Activated naive CD8-positive, alpha-beta T cell treated with anti-CD3 and anti-CD28 coated beads, Interleukin-2, amount 10 ng/mL, durations not matched to agents 7 days and 5 days (primary cell): ENCODE measurements at regions not wholly inside any gene's neighbourhood (a gene's known extent, or its start where the extent isn't known, plus 50 kb on each side); places are given as distances from the start of the nearest gene placed in this dataset.

Source experiments
- ATAC-seq: fragments of 150-1000 bp; cut with Tn5 transposase; one replicate; pipeline ENCODE4 v1.10.0; 2021; ENCODE audit warnings: low read depth, moderate library complexity
- POLR2A ChIA-PET: fragments of 350-600 bp; sonication (Branson Sonifier 250); formaldehyde crosslinking; loops from one replicate; lab custom pipeline; 2021; ENCODE audit warnings: antibody characterized with exemption; lab: Charles Lee
- DNase-seq: peaks from one replicate; pipeline ENCODE4 v3.0.0; 2021
- H3K27ac Mint-ChIP-seq: one replicate; pipeline ENCODE4 v1.8.0; 2022; ENCODE audit warnings: mild to moderate bottlenecking, mixed read lengths
- H3K27me3 Mint-ChIP-seq: one replicate; pipeline ENCODE4 v1.8.0; 2022; ENCODE audit warnings: mild to moderate bottlenecking, moderate library complexity, mixed read lengths
- H3K36me3 Mint-ChIP-seq: one replicate; pipeline ENCODE4 v1.8.0; 2021; ENCODE audit warnings: mild to moderate bottlenecking, mixed read lengths
- H3K4me1 Mint-ChIP-seq: one replicate; pipeline ENCODE4 v1.8.0; 2021; ENCODE audit warnings: mixed read lengths
- H3K4me3 Mint-ChIP-seq: one replicate; pipeline ENCODE4 v1.8.0; 2022; ENCODE audit warnings: mild to moderate bottlenecking, moderate library complexity, mixed read lengths
- H3K9me3 Mint-ChIP-seq: one replicate; pipeline ENCODE4 v1.8.0; 2021; ENCODE audit warnings: mixed read lengths

DNA sequence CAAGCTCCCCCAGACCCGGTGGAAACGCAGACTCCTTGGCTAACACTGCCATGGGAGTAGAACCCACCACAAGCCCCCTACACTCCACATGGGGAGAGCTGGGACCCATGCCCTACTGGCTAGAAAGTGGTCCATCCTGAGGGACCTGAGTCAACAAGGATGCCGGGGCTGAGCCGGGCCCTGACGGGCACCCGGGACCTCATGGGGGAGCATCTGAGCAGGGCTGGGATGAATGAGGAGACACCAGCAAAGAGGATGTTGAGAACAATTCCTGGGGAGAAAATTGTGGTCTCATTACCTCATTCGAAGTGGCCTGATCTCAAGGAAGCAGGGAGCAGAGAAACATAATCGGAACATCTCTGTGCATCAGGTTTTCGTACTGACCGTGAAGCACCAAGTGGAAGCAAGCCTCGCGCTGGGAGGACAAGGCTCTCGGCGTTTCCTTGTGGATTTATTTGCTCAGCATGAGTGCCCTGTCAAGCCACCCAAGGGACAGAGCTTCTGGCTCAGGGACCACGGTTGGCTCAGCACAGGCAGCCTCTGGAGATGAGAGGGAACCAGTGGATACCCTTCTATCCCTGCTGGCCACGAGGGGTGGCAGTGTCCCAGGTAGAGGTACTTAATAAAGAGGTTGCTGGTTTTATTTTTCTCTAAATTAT lies 132.2 kb upstream of the FAM20C start:
- Mint-ChIP-seq H3K9me3 (no peaks in the 10 kb centered on the region), H3K36me3 (no peaks in the 10 kb centered on the region), H3K4me1 (no peaks in the 10 kb centered on the region), H3K27me3 (no peaks in the 10 kb centered on the region), H3K27ac (no peak overlapping the region), H3K4me3 (no peak overlapping the region)
- DNase-seq (no peak), ATAC-seq (no peak)
- POLR2A ChIA-PET, result no interaction called here

DNA sequence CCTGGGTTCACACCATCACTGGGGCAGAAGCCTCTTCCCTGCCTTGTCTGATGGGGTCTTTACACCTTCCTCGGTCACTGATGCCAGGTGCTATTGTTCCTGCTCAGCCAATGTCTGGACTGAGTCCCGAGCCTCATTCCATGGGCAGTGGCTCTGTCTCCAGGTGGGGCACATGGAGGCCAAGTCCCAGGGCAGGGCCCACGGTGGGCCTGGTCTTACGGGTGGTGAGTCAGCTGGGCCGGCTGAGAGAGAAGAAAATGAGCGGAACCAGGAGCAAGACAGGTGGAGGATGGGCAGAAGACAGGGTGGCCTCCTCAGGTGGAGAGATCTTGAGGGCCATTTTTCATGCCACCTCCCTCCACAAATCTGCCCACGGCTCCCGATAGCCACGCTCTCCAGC lies 131.7 kb upstream of the FAM20C start:
- no peaks in the 10 kb centered on the region for H3K36me3 Mint-ChIP-seq
- H3K27ac Mint-ChIP-seq, result no peak overlapping the region
- H3K27me3 Mint-ChIP-seq, result no peaks in the 10 kb centered on the region
- no peak overlapping the region for H3K4me3 Mint-ChIP-seq
- no peaks in the 10 kb centered on the region for H3K4me1 Mint-ChIP-seq
- POLR2A ChIA-PET, result no interaction called here
- H3K9me3 Mint-ChIP-seq, result no peaks in the 10 kb centered on the region
- ATAC-seq (no peak), DNase-seq (no peak)

DNA sequence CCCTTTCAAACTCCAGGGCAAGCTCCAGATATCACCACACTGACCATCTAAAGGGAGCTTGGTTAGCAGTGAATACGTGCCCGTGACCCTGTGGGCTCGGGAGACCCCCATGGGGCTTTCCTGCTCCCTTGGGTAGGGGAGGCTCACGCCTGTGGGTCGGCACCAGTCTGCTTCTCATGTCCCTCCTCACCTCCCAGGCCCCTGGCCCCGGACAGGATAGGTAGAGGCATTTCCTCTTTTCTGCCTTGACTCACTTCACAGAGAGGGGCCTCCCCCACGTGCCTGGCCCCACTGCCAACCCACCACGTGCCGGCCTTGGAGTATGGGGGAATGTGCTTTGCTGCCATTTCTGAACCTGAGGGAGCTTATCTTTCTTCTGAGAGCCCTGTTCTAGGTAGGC lies 131.3 kb upstream of the FAM20C start:
- POLR2A ChIA-PET, result no interaction called here
- ATAC-seq, result no peak
- Mint-ChIP-seq H3K9me3 (no peaks in the 10 kb centered on the region), H3K4me1 (no peaks in the 10 kb centered on the region), H3K27ac (no peak overlapping the region), H3K36me3 (no peaks in the 10 kb centered on the region), H3K4me3 (no peak overlapping the region), H3K27me3 (no peaks in the 10 kb centered on the region)
- no peak for DNase-seq

DNA sequence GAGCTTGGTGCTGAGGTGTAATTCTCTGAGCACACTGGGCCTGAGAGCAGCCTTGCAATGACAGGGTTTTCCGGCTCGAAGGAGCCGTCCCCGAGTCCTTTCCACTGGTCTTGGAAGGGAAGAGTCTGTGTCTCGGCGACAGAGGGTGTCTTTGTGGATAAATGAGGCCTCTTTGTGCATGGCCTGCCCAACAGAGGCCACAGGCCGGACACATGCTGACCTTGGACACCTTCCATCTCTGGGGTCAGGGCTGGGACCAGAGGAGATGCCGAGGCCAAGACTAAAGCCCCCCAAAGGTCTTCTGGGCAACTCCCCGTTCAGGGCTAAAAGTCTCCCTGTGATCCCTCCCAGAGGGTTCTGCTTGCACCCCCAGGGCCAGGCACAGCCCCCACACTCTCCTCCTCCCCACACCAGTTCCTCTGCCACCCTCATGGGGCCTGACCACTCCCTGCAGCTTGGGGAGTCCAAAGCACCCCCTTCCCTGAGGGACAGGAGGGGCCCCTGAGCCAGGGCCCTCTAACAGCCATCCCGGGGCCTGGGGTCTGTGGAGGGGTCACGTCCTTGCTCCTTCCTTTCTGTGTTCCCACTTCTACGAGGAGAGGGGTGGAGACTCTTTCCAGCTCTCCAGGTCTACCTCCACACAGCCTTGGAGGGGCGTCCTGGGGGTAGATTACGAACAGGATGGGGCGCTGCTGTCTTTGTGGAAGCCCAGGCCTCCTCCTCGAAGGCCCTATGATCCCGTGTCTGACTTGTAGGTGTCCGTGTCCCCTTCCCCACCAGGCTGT lies 130.6 kb upstream of the FAM20C start:
- Mint-ChIP-seq H3K27ac (no peak overlapping the region), H3K36me3 (no peaks in the 10 kb centered on the region), H3K4me1 (no peaks in the 10 kb centered on the region), H3K9me3 (no peaks in the 10 kb centered on the region), H3K27me3 (no peaks in the 10 kb centered on the region), H3K4me3 (no peak overlapping the region)
- DNase-seq (no peak), ATAC-seq (no peak)
- POLR2A ChIA-PET, result no interaction called here

GRCh38 chr7:62361-63116 lies 129.8 kb upstream of the FAM20C start:
- no peaks in the 10 kb centered on the region for H3K36me3 Mint-ChIP-seq
- H3K27me3 Mint-ChIP-seq, result no peaks in the 10 kb centered on the region
- no peaks in the 10 kb centered on the region for H3K4me1 Mint-ChIP-seq
- ATAC-seq (no peak), DNase-seq (no peak)
- POLR2A ChIA-PET, result no interaction called here
- H3K4me3 Mint-ChIP-seq, result no peak overlapping the region
- no peaks in the 10 kb centered on the region for H3K9me3 Mint-ChIP-seq
- no peak overlapping the region for H3K27ac Mint-ChIP-seq

- POLR2A ChIA-PET, result no interaction called here
- ATAC-seq (no peak), DNase-seq (no peak)
- Mint-ChIP-seq H3K4me3 (no peak overlapping the region), H3K4me1 (no peaks in the 10 kb centered on the region), H3K36me3 (no peaks in the 10 kb centered on the region), H3K27me3 (no peaks in the 10 kb centered on the region), H3K27ac (no peak overlapping the region), H3K9me3 (no peaks in the 10 kb centered on the region)
Measured at GRCh38 chr7:63117-63480, 129.3 kb upstream of the FAM20C start.

- no peaks in the 10 kb centered on the region for H3K4me1 Mint-ChIP-seq
- no peak for DNase-seq
- ATAC-seq, result no peak
- H3K4me3 Mint-ChIP-seq, result no peak overlapping the region
- H3K9me3 Mint-ChIP-seq, result no peaks in the 10 kb centered on the region
- H3K27ac Mint-ChIP-seq, result no peak overlapping the region
- H3K27me3 Mint-ChIP-seq, result no peaks in the 10 kb centered on the region
- no peaks in the 10 kb centered on the region for H3K36me3 Mint-ChIP-seq
- POLR2A ChIA-PET, result no interaction called here
Measured at GRCh38 chr7:63521-64021, 128.8 kb upstream of the FAM20C start.

GRCh38 chr7:64098-64915 lies 128.1 kb upstream of the FAM20C start:
- H3K4me3 Mint-ChIP-seq, result no peak overlapping the region
- POLR2A ChIA-PET, result no interaction called here
- no peaks in the 10 kb centered on the region for H3K9me3 Mint-ChIP-seq
- H3K36me3 Mint-ChIP-seq, result no peaks in the 10 kb centered on the region
- H3K4me1 Mint-ChIP-seq, result no peaks in the 10 kb centered on the region
- no peaks in the 10 kb centered on the region for H3K27me3 Mint-ChIP-seq
- ATAC-seq (no peak), DNase-seq (no peak)
- no peak overlapping the region for H3K27ac Mint-ChIP-seq

DNA sequence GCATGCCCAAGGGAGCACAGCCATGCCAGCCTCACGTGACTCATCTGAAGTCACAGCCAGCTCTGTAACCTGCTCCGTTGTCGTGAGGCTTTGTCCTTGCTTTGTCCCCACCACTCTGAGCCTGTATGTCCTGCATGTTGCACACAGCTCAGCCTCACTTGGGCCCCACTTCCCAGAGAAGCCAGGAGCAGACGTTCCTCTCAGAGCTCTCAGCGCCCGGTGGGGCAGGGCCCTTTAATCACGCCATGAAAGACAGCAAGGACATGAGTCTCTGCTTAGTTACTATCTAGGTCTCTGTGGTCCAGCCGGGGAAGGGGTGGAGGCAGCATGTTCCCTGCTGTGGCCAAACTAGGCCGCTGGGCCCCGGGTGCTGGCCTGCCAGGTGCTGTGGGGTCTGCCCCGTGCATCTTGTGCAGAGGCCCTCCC lies 127.4 kb upstream of the FAM20C start:
- H3K27me3 Mint-ChIP-seq, result no peaks in the 10 kb centered on the region
- POLR2A ChIA-PET, result no interaction called here
- no peak for ATAC-seq
- H3K4me3 Mint-ChIP-seq, result no peak overlapping the region
- DNase-seq, result no peak
- no peaks in the 10 kb centered on the region for H3K4me1 Mint-ChIP-seq
- H3K9me3 Mint-ChIP-seq, result no peaks in the 10 kb centered on the region
- H3K36me3 Mint-ChIP-seq, result no peaks in the 10 kb centered on the region
- no peak overlapping the region for H3K27ac Mint-ChIP-seq

DNA sequence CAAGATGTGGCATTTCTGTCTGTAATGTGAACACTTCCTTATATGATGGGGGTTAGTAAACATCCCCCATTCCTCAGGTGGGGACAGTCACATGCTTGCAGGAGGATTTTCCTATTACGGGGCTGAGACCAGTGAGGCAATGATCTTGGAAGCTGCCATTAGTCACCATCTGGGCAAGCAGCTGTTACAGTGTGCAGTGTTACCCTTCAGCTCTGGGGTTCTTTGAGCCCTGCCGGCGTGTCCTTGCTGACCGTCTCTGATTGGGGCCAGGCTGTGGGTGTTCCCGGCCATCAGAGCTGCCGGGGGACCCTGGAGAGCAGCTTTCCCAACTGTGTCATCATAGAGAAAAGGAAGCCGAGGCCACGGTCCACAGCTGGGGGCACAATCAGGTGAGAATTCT lies 126.8 kb upstream of the FAM20C start:
- Mint-ChIP-seq H3K9me3 (no peaks in the 10 kb centered on the region), H3K27me3 (no peaks in the 10 kb centered on the region), H3K27ac (no peak overlapping the region), H3K36me3 (no peaks in the 10 kb centered on the region), H3K4me3 (no peak overlapping the region), H3K4me1 (no peaks in the 10 kb centered on the region)
- no peak for ATAC-seq
- POLR2A ChIA-PET, result no interaction called here
- DNase-seq, result no peak

DNA sequence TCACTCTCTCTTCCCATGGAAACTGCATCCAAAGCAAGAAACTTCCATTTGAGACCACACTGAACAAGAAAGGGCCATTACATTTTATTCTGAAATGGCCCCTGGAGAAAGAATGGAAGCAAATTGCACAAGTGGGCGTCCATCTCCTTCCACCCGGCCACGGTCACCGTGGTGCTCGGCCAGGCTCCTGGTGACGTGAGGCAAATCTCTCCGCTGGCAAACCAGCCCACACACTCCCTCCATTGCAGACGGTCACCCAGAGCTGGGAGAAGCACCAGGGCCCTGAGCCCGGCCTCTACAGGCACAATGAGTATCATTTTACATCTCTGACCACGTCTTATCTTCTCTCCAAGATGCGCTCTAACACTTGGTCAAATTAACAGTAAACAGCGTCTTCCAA lies 126.1 kb upstream of the FAM20C start:
- Mint-ChIP-seq H3K36me3 (no peaks in the 10 kb centered on the region), H3K27me3 (no peaks in the 10 kb centered on the region), H3K4me3 (no peak overlapping the region), H3K4me1 (no peaks in the 10 kb centered on the region), H3K27ac (no peak overlapping the region), H3K9me3 (no peaks in the 10 kb centered on the region)
- POLR2A ChIA-PET, result no interaction called here
- ATAC-seq (no peak), DNase-seq (no peak)

DNA sequence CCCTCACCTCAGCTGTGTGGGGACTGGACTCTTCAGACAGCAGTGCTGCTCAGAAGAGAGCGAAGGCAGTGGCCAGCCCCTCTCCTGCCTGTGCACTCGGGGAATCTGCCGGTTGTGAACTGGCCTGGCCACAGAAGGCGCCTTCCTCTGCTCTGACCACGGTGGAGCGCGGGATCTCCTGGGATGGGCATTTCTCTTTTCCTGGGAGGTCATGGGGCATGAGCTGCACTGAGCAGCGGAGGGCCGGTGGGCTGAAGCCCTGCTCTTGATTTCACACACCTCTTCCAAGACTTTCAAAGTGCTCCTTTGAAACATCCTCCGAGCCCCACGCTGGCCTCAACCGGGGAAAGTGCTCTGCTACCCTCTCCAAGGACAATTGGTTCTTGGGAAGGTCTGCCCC lies 125.6 kb upstream of the FAM20C start:
- no peak for DNase-seq
- Mint-ChIP-seq H3K36me3 (no peaks in the 10 kb centered on the region), H3K4me1 (no peaks in the 10 kb centered on the region), H3K4me3 (no peak overlapping the region), H3K27me3 (no peaks in the 10 kb centered on the region), H3K9me3 (no peaks in the 10 kb centered on the region), H3K27ac (no peak overlapping the region)
- no peak for ATAC-seq
- POLR2A ChIA-PET, result no interaction called here

GRCh38 chr7:67661-68395 lies 124.5 kb upstream of the FAM20C start:
- no peak for DNase-seq
- Mint-ChIP-seq H3K4me3 (no peak overlapping the region), H3K27me3 (no peaks in the 10 kb centered on the region), H3K36me3 (no peaks in the 10 kb centered on the region), H3K27ac (no peak overlapping the region), H3K4me1 (no peaks in the 10 kb centered on the region), H3K9me3 (no peaks in the 10 kb centered on the region)
- POLR2A ChIA-PET, result no interaction called here
- ATAC-seq, result no peak
